OCI-LY7 (cell line): ENCODE measurements at regions not wholly inside any gene's neighbourhood (a gene's known extent, or its start where the extent isn't known, plus 50 kb on each side); places are given as distances from the start of the nearest gene placed in this dataset.
"Not testable (repeated sequence)": the region's sequence is repeated elsewhere in the genome, so short reads cannot be mapped to it uniquely, and the experiment has no call there.

Experiments
- CTCF ChIP-seq: fragments of 200-600 bp; sonication (generic); conservative IDR thresholded peaks from 2 replicates; pipeline ENCODE4 v1.5.1; 2014; ENCODE audit warnings: mild to moderate bottlenecking, antibody characterized with exemption, low read length, moderate library complexity, mixed read lengths
- EZH2phosphoT487 ChIP-seq: fragments of 200-600 bp; sonication (generic); IDR thresholded peaks from 2 replicates; pipeline ENCODE4 v1.6.1; 2018; ENCODE audit warnings: low read depth, borderline replicate concordance, mild to moderate bottlenecking, mixed run types, antibody characterized with exemption, low read length, moderate library complexity, mixed read lengths

DNA sequence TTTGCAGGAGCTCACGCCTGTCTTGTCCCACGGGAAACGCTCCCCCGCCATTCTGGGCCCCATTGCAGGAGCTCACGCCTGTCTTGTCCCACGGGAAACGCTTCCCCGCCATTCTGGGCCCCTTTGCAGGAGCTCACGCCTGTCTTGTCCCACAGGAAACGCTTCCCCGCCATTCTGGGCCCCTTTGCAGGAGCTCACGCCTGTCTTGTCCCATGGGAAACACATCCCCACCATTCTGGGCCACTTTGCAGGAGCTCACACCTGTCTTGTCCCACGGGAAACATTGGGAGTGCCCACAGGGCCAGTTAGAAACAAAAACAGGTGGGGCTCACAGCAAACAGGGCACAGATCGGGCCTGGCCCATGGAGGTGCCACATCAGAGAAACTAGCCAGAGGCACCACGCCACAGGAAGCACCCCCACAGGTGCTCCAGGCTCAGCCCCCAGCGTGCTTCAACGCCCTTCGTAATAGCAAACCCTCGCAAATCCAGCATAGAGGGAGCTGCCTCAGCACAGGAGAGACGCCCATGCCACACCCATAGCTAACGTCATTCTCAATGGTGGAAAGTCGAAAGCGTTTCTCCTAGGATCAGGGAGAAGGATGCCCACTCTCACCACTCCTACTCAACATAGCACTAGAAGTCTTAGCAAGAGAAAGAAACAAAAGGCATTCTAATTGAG, 218.2 kb upstream of the FRG1 start:
- not testable (repeated sequence) for TF ChIP-seq CTCF, EZH2phosphoT487
